Ovary (tissue), 7 donors: ENCODE measurements at regions not wholly inside any gene's neighbourhood (a gene's known extent, or its start where the extent isn't known, plus 50 kb on each side); places are given as distances from the start of the nearest gene placed in this dataset.

Experiments
- DNase-seq, 5 donors: peaks; one replicate each; pipeline ENCODE4 v3.0.0-alpha.2; 2019 to 2020
- H3K27ac ChIP-seq, 2 donors: fragments of 200-600 bp; one replicate each; pipeline versions ENCODE4 v1.5.1 to v1.8.0; 2019 to 2022
- H3K27me3 ChIP-seq: fragments of 200-600 bp; one replicate; pipeline ENCODE4 v1.8.0; 2022
- H3K36me3 ChIP-seq: fragments of 200-600 bp; sonication (generic); one replicate; pipeline ENCODE4 v1.5.1; 2019
- H3K4me1 ChIP-seq: one replicate; pipeline ENCODE4 v1.8.1; 2013; ENCODE audit warnings: mild to moderate bottlenecking, moderate library complexity; ENCODE audit not compliant: insufficient read depth
- H3K4me3 ChIP-seq: fragments of 200-600 bp; sonication (generic); one replicate; pipeline ENCODE4 v1.5.1; 2017
- H3K9me3 ChIP-seq, 2 donors: fragments of 200-600 bp in 1 of 2; sonication (generic) in 1 of 2; one replicate each; pipeline versions ENCODE4 v1.5.1 to v1.8.1; 2013 to 2019; ENCODE audit warnings: mild to moderate bottlenecking in 1 of 2, moderate library complexity in 1 of 2
- CTCF ChIP-seq, 3 donors: fragments of 450-650 bp in 2 of 3; fragments of 200-600 bp in 1 of 3; IDR thresholded peaks; one replicate each; pipeline versions ENCODE4 v1.5.1 to v1.8.0; 2016 to 2022; ENCODE audit warnings: antibody characterized with exemption in 3 of 3, mild to moderate bottlenecking in 1 of 3
- EP300 ChIP-seq: sonication (generic); formaldehyde crosslinking; IDR thresholded peaks from one replicate; pipeline ENCODE4 v1.6.1; 2017; ENCODE audit warnings: antibody characterized with exemption
- POLR2A ChIP-seq: fragments of 450-650 bp; IDR thresholded peaks from one replicate; pipeline ENCODE4 v1.6.1; 2017; ENCODE audit warnings: antibody characterized with exemption, mild to moderate bottlenecking, moderate library complexity
- WGBS, 3 donors: extraction: QIAGEN DNeasy Blood & Tissue Kit in 1 of 3; methylation state at CpG; one replicate each; pipeline versions ENCODE4 v1.1.5 to v1.1.7; 2013 to 2017; 5-methylcytosine and 5-hydroxymethylcytosine counted together
- intact Hi-C, 4 donors: fragments of 100-400 bp; cut with DNase I; formaldehyde crosslinking; loops; one replicate each; pipeline versions ENCODE4 v1.11.0 to v1.15.1; 2022 to 2023
- donor health status: DM: no; HTN: no; CAD: no; lungs with moderate emphysema.
- donor health status: DM: no; HTN: no; CAD: no.
- donor health status: Bipolar disorder and iron deficiency.
- donor health status: DM: no; HTN: no; CAD: no.
- donor health status: DM: yes; HTN: yes; CAD: no.

GRCh38 chr4:31392923-31393322 is 672.8 kb downstream of the PCDH7 start:
- intact Hi-C loops: no loop called here
- H3K27me3 ChIP-seq: no peaks in the 10 kb centered on the region
- 80 to 90% (median 83%) methylated on average over 2 of the region's 2 CpGs for WGBS, 3 donors
- no peak for TF ChIP-seq POLR2A
- TF ChIP-seq CTCF (IDR thresholded peaks at IDR 0.05): no peak
- no peak for TF ChIP-seq EP300
- no peak overlapping the region for H3K4me3 ChIP-seq
- H3K27ac ChIP-seq: no peak overlapping the region
- H3K36me3 ChIP-seq: no peaks in the 10 kb centered on the region
- H3K4me1 ChIP-seq: no peaks in the 10 kb centered on the region
- no peak for DNase-seq
- H3K9me3 ChIP-seq: no peaks in the 10 kb centered on the region

- Histone ChIP-seq H3K36me3 (no peaks in the 10 kb centered on the region), H3K4me3 (no peak overlapping the region), H3K4me1 (no peaks in the 10 kb centered on the region), H3K27me3 (no peaks in the 10 kb centered on the region), H3K27ac (no peak overlapping the region), H3K9me3 (no peaks in the 10 kb centered on the region)
- 62 to 74% (median 73%) methylated on average over 3 of the region's 3 CpGs for WGBS, 3 donors
- intact Hi-C loops: no loop called here
- TF ChIP-seq POLR2A (no peak), CTCF (IDR thresholded peaks at IDR 0.05) (no peak), EP300 (no peak)
- no peak for DNase-seq
Observed at GRCh38 chr4:31408121-31408520, 688.0 kb downstream of the PCDH7 start.

- intact Hi-C loops: no loop called here
- no peak for TF ChIP-seq EP300
- Histone ChIP-seq H3K9me3 (no peaks in the 10 kb centered on the region), H3K36me3 (no peaks in the 10 kb centered on the region), H3K27ac (no peak overlapping the region), H3K4me1 (no peaks in the 10 kb centered on the region), H3K27me3 (no peaks in the 10 kb centered on the region), H3K4me3 (no peak overlapping the region)
- DNase-seq: no peak
- WGBS, 3 donors: 41 to 67% (median 50%) methylated on average over 1 of the region's 1 CpG
Observed at GRCh38 chr4:31411565-31411964, 691.4 kb downstream of the PCDH7 start.

- 94 to 97% (median 95%) methylated on average over 3 of the region's 3 CpGs for WGBS, 3 donors
- H3K27me3 ChIP-seq: no peaks in the 10 kb centered on the region
- DNase-seq: no peak
- no peak overlapping the region for H3K4me3 ChIP-seq
- intact Hi-C loops: no loop called here
- no peaks in the 10 kb centered on the region for H3K4me1 ChIP-seq
- TF ChIP-seq POLR2A (no peak), CTCF (IDR thresholded peaks at IDR 0.05) (no peak), EP300 (no peak)
- no peaks in the 10 kb centered on the region for H3K9me3 ChIP-seq
- H3K36me3 ChIP-seq: no peaks in the 10 kb centered on the region
- no peak overlapping the region for H3K27ac ChIP-seq
Observed at GRCh38 chr4:31415629-31416028, 695.5 kb downstream of the PCDH7 start.

GRCh38 chr4:31416498-31416897 is 696.3 kb downstream of the PCDH7 start:
- Histone ChIP-seq H3K36me3 (no peaks in the 10 kb centered on the region), H3K4me1 (no peaks in the 10 kb centered on the region), H3K4me3 (no peak overlapping the region), H3K27ac (no peak overlapping the region), H3K27me3 (no peaks in the 10 kb centered on the region), H3K9me3 (no peaks in the 10 kb centered on the region)
- 75 to 85% (median 84%) methylated on average over 7 of the region's 7 CpGs for WGBS, 3 donors
- no peak for TF ChIP-seq EP300
- no peak for TF ChIP-seq CTCF (IDR thresholded peaks at IDR 0.05)
- no peak for TF ChIP-seq POLR2A
- DNase-seq: no peak
- intact Hi-C loops: no loop called here
